Right renal pelvis (tissue), 4 donors: ENCODE measurements at regions not wholly inside any gene's neighbourhood (a gene's known extent, or its start where the extent isn't known, plus 50 kb on each side); places are given as distances from the start of the nearest gene placed in this dataset.

Experiments used
- DNase-seq, 4 donors: peaks; one replicate each; pipeline ENCODE4 v3.0.0-alpha.2; 2013; ENCODE audit warnings: low read depth in 4 of 4, low spot score in 3 of 4, missing footprints in 1 of 4

- DNase-seq: no peak
Measured at GRCh38 chr22:48980918-48981317, 846.8 kb downstream of the BRD1 start.

- DNase-seq: no peak
Measured at GRCh38 chr22:48980409-48980808, 847.3 kb downstream of the BRD1 start.

GRCh38 chr22:48979482-48979881, 848.2 kb downstream of the BRD1 start:
- DNase-seq: no peak

- DNase-seq: no peak
Measured at GRCh38 chr22:48976556-48977535, 850.8 kb downstream of the BRD1 start.

- no peak for DNase-seq
Measured at GRCh38 chr22:48975886-48976285, 851.8 kb downstream of the BRD1 start.

GRCh38 chr22:48975316-48975741, 852.3 kb downstream of the BRD1 start:
- no peak for DNase-seq

DNA sequence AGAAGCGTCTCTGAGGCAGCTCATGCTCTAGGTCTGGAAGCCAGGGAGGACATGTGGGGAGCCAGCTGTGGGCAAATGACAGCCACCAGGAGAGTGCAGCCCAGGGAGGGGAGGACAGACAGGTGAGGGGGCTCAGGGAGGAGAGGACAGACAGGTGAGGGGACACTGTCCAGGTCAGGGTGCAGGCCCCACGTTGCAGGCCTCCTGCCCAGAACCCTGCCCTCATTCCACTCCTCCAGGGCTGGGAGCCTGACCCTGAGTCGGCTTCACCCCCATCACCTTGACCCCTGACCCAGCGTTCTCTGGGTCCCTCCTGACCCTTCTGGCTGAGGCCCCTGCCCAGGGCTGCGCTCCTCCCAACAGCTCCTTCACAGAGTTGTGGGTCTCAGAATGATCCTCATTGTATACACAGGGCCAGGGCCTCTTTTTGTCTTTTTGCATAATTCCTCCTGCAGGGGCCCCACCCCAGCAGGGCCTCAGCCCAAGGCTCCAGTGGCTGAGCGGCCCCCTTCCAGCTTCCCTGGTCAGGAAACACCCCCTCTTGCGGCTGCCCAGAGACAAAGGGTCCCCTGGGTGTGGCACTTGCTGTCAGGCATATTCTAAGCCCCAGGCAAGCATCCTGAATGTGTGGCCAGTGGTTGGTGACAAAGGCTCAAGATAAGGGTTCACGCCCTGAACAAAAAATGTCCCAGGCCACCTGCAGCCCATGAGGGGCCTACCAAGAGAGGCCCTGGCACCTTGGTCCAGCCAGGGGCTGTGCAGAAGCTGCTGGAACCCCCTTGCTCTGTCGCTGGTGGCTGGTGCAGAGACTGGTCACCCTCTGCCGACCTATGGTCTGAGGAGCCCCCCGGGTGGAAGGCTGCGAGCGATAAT, 853.0 kb downstream of the BRD1 start:
- no peak for DNase-seq

GRCh38 chr22:48973694-48974041, 854.0 kb downstream of the BRD1 start:
- DNase-seq: no peak

GRCh38 chr22:48972979-48973693, 854.5 kb downstream of the BRD1 start:
- DNase-seq: no peak

DNA sequence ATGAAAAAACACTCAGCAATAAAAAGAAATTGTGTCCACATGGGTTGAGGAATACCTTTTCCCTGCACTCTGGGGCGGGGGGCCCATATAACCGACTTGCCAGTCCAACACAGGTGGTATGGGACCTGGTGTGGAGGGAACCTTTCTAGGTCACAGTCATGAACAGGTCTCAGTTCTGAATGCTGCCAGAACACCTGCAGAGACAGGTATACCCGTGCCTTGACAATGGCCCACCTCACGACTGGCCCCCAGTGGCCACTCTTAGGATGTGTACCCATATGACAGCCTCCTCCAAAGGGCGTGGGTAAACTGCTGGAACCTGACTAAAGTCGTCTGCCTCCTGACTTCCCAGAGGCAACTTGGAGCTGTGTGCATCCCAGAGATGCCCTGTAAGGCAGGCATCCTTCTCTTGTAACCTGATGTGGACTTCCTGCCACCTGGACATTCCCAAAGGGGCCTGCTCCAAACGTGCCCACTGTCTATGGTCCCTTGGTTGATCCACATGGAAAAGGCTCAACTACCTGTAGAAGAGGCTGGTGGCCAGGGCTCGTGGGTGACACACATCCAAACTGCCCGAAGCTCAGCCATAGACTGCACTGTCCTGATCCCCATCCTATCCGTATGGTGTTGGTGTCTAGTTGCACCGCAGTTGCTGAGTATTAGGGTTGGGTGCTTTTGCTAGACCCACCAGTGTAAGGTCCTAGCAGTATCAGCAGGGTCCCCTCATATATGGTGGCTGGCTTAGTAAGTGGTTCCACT, 859.3 kb downstream of the BRD1 start:
- no peak for DNase-seq

GRCh38 chr22:48963405-48963804, 864.3 kb downstream of the BRD1 start:
- no peak for DNase-seq

GRCh38 chr22:48961705-48962104, 866.0 kb downstream of the BRD1 start:
- DNase-seq: no peak

DNA sequence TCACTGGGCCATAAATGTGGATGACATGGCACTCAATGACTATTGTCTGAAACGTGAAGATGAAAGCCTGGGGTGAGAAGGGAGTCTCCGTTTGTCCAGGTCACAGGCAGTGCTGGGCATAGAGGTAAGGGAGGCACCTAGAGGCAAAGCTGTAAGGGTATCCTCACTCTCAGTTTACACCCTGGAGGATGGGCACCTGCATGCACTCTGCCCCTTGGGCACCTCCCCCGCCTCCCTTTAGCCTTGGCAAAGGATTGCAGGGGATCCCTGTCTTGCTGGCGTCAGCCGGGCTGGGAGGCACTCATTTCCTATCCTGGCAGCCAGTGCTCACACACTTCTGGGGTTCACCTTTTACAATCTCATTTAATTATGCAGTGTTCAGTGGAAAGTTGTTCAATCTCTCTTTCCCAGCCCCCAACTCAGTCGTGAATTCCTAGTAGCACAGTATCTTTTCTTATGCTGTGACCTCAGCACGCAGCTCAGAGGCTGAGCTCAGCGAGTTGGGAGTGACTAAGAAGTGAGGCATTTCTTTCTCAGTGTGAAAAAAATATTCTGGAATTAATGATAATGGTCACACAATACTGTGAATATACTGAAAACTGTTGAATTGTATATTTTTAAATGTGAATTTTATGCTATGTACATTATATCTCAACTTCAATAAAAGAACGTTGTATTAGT, 866.6 kb downstream of the BRD1 start:
- DNase-seq: no peak

DNA sequence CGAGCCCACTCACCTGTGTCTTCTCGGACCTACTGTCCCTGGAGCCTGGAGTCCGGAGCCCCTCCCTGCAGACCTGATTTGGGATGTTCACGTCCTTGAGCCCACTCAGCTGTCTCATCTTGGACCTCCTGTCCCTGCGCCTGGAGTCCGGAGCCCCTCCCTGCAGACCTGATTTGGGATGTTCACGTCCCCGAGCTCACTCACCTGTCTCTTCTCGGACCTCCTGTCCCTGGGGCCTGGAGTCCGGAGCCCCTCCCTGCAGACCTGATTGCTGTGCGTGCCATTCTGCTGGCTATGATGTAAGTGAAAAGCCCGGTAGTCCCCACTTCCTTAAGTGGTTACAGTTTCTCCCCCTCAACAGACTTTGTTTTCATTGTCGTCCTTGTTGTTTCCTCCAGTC, 867.1 kb downstream of the BRD1 start:
- DNase-seq: no peak

DNA sequence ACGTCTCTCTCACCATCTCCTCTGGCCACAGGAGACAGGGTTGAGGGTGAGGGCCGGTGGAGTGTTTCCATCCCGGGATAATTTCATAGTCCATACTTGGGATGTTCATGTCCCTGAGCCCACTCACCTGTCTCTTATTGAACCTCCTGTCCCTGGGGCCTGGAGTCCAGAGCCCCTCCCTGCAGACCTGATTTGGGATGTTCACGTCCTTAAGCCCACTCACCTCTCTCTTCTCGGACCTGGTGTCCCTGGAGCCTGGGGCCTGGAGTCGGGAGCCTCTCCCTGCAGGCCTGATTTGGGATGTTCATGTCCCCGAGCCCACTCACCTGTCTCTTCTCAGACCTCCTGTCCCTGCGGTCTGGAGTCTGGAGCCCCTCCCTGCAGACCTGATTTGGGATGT, 868.2 kb downstream of the BRD1 start:
- DNase-seq: no peak

DNA sequence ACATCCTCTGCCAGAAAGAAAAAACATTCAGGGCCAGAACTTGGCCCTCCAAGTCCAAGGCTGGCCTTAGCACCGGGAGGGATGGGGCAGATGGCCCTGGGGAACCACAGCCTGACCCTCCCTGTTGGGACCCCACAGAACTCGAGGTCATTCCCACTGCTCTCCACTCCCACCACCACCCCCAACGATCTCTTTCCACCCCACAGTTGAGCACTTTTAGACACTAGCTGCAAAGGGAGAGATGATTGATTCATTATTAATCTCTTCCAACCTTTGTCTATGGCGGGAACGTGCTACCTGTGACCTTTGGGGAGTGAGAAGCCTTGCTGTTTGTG, 869.7 kb downstream of the BRD1 start:
- no peak for DNase-seq

- DNase-seq: no peak
Measured at GRCh38 chr22:48957311-48957986, 870.2 kb downstream of the BRD1 start.

DNA sequence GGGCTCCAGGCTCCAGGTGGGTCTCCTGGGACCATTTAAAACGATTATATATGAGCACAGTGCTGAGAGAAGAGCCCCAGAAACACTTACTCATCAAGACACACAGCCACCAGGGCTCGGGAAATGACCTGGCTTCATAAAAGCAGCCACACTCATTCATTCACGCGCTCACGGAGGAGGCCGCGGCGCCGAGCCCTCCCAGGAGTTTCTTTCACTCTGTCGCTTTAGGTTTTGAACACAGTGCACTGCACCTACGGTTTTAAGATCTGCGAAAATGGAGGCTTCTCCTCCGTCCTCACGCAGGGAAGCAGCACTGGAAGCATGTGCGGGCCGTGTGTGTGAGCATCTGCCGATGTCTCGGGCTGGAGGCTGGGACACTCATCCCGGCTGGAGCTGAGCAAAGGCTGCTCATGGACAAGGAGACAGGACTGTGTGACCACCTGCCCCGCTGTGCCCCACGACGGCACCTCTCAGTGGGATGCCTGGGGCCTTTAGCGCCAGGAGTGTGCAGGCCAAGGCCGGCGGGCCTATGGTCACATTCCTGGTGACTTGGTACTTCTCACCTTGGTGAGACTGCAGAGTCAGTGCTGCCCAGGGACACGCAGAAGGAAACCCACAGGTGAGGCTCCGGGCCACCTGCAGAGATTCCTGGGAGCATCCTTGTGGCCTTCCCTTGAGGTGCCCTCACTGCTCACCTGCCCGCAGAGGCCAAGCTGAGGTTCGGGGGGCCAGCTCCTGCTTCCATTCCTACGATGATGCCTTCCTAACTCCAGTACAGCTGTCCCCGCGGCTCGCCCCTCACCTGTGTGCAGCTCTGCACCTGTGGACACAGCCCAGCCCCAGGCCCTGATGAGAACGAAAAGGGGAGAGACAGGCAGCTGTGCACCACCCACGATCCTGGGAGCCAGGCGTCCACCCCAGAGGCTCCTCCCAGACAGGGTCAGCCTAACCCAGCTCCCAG, 872.0 kb downstream of the BRD1 start:
- no peak for DNase-seq
